Chondrocyte (in vitro differentiated cells): ENCODE measurements at regions not wholly inside any gene's neighbourhood (a gene's known extent, or its start where the extent isn't known, plus 50 kb on each side); places are given as distances from the start of the nearest gene placed in this dataset.

ENCODE experiments used
- DNase-seq: peaks from one replicate; pipeline ENCODE4 v3.0.0; 2021; ENCODE audit warnings: mixed read lengths, low spot score
- H3K27ac Mint-ChIP-seq: one replicate; pipeline ENCODE4 v1.8.0; 2021; ENCODE audit warnings: mild to moderate bottlenecking, moderate library complexity, mixed read lengths; ENCODE audit not compliant: unreplicated experiment
- H3K27me3 Mint-ChIP-seq: 2 replicates; pipeline ENCODE4 v1.8.0; 2021; ENCODE audit warnings: low read depth, mixed read lengths
- H3K36me3 Mint-ChIP-seq: 2 replicates; pipeline ENCODE4 v1.8.0; 2021; ENCODE audit warnings: low read depth, mixed read lengths
- H3K4me1 Mint-ChIP-seq: 2 replicates; pipeline ENCODE4 v1.8.0; 2021; ENCODE audit warnings: low read depth, mild to moderate bottlenecking, mixed read lengths
- H3K4me3 Mint-ChIP-seq: one replicate; pipeline ENCODE4 v1.8.0; 2021; ENCODE audit warnings: mild to moderate bottlenecking, moderate library complexity, mixed read lengths; ENCODE audit not compliant: unreplicated experiment
- H3K9me3 Mint-ChIP-seq: 2 replicates; pipeline ENCODE4 v1.8.0; 2021; ENCODE audit warnings: low read depth, mixed read lengths
- CTCF ChIP-seq: fragments of 200-600 bp; sonication (generic); IDR thresholded peaks from 2 replicates; pipeline ENCODE4 v1.5.0; 2021; ENCODE audit warnings: antibody characterized with exemption, mild to moderate bottlenecking, moderate library complexity

DNA sequence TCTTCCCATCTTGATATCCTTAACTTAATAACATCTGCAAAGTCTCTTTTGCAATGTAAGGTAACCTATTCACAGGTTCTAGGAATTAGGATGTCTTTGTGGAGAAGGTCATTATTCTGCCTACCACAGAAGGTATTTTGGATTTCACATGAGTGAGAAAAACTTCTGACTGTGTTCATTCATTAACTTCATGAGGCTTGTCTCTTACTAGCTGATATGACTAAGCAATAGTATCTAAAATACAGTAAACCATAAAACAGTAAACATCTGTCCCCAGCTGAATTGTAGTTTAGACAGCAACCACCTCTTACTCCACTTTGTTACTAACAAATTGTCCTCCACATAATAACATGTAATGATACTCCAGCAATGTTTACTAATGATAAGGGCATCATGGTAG is 198.1 kb downstream of the SEC23A start:
- peaks cover 44% of the 10 kb centered on the region for H3K27me3 Mint-ChIP-seq
- TF ChIP-seq CTCF = no peak
- H3K4me1 Mint-ChIP-seq = no peaks in the 10 kb centered on the region
- no peak for DNase-seq
- no peak overlapping the region for H3K4me3 Mint-ChIP-seq
- no peak overlapping the region for H3K27ac Mint-ChIP-seq
- H3K36me3 Mint-ChIP-seq = no peaks in the 10 kb centered on the region
- no peaks in the 10 kb centered on the region for H3K9me3 Mint-ChIP-seq

- H3K4me3 Mint-ChIP-seq = no peak overlapping the region
- no peak for DNase-seq
- TF ChIP-seq CTCF = no peak
- peaks cover 47% of the 10 kb centered on the region for H3K27me3 Mint-ChIP-seq
- H3K36me3 Mint-ChIP-seq = no peaks in the 10 kb centered on the region
- no peaks in the 10 kb centered on the region for H3K4me1 Mint-ChIP-seq
- no peak overlapping the region for H3K27ac Mint-ChIP-seq
- no peaks in the 10 kb centered on the region for H3K9me3 Mint-ChIP-seq
Measured at GRCh38 chr14:38901791-38902190, 201.2 kb downstream of the SEC23A start.

DNA sequence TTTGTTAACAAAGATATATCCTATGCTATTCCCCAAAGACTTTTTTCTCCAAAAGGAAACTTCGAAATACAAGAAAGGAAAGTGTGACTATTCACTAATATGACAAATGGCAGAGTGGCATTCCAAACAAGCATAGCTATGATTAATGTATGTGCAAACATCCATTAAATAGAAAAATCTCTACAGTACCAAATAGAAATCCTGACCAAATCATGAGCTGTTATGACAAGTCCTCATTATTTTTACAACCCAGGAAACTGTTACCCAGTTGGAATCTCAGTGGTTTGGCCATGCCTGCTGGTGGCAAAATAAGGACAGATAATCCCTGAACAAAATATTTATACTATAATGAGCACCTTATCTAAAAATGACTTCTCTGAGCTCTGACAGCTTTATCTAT is 202.1 kb downstream of the SEC23A start:
- Mint-ChIP-seq H3K36me3 (no peaks in the 10 kb centered on the region), H3K27me3 (peaks cover 39% of the 10 kb centered on the region), H3K9me3 (no peaks in the 10 kb centered on the region), H3K4me1 (no peaks in the 10 kb centered on the region), H3K4me3 (no peak overlapping the region), H3K27ac (no peak overlapping the region)
- DNase-seq = no peak
- no peak for TF ChIP-seq CTCF

GRCh38 chr14:38887696-38888095 is 215.3 kb downstream of the SEC23A start:
- DNase-seq = no peak
- TF ChIP-seq CTCF = no peak
- Mint-ChIP-seq H3K36me3 (no peaks in the 10 kb centered on the region), H3K4me1 (no peaks in the 10 kb centered on the region), H3K9me3 (peaks cover 10% of the 10 kb centered on the region), H3K27me3 (peaks cover 24% of the 10 kb centered on the region), H3K4me3 (no peak overlapping the region), H3K27ac (no peak overlapping the region)

DNA sequence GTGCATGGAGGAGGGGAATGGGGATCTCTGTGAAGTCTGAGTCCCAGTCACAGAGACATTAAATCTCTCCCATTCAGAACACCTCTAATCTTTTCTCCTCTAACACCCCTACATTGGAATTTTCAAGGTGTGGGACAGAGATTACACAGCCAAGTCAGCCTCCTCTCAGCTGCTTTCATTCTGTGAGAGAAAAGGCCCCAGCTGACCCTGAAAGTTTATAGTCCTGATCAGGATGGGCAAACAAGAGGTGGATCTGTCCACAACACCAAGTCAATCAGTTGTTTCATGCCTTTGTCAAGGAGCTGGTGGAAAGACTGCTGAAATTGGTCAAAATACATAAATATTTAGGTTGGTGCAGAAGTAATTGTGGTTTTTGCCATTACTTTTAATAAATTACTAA is 218.9 kb downstream of the SEC23A start:
- Mint-ChIP-seq H3K36me3 (no peaks in the 10 kb centered on the region), H3K4me1 (no peaks in the 10 kb centered on the region), H3K27me3 (peaks cover 20% of the 10 kb centered on the region), H3K9me3 (no peaks in the 10 kb centered on the region), H3K4me3 (no peak overlapping the region), H3K27ac (no peak overlapping the region)
- no peak for TF ChIP-seq CTCF
- DNase-seq = no peak
